M059J (cell line): ENCODE measurements at regions not wholly inside any gene's neighbourhood (a gene's known extent, or its start where the extent isn't known, plus 50 kb on each side); places are given as distances from the start of the nearest gene placed in this dataset.
"Not testable (repeated sequence)": the region's sequence is repeated elsewhere in the genome, so short reads cannot be mapped to it uniquely, and the experiment has no call there.

ENCODE experiments used
- DNase-seq: peaks from one replicate; pipeline ENCODE4 v3.0.0-alpha.2; 2012; ENCODE audit warnings: low read depth

DNA sequence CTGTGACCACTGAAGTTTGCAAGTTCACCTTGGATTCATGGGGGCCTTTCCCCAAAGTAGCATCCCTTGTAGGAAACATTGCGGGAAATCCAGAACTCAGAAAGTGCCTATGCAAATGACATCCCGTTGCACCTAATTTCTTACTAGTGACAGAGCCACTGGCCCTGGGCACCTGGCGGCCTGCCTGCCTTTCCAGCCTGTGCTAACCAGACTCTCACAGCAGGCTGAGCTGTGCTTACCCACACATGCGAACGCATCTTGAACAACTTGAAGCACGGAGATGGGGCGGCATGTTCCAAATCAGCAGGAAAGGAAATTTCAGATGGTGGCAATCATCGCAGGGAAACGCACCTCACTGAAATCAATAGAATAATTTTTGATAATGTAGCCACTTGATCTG is 405.8 kb downstream of the TMEM182 start:
- DNase-seq, result no peak

DNA sequence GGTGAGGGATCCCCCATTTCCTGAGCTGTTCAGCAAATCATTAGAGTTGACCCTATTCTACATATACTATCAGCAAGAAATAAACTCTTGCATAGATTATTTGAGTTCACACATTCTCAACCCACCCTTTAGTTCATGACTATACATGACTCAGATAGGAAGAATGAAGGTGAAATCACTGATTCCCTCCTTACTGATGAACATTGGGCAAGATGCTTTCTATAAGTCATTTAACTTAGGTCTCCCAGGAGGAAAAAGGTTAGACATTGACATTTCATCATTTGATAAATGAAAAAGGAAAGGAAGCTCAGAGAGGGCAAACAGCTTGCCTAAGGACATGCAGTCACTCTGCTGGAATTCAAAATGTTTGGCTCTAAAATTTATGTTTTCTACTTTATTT is 408.0 kb downstream of the TMEM182 start:
- DNase-seq, result no peak

GRCh38 chr2:103172821-103173220 is 411.0 kb downstream of the TMEM182 start:
- DNase-seq, result no peak

DNA sequence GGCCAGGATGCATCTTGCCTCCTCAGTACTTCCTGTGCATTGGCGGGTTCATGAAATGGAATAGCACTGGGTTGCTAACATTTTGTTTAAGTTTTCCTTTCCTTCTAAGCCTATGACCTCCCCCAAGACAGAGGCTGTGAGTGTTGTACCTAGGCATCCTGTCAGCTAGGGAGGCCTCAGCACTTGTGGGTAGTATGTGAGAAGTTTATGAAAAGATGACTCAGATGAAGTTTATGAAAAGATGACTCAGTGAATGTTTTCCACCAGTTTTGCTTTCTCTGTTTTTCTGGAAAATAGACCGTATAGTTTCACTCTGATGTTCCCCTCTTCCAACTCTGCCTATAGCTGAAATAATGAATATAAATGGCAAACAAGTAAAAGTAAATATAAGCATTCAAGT is 412.9 kb downstream of the TMEM182 start:
- DNase-seq, result peak; percentile 24

GRCh38 chr2:103176294-103176915 is 414.6 kb downstream of the TMEM182 start:
- no peak for DNase-seq

DNA sequence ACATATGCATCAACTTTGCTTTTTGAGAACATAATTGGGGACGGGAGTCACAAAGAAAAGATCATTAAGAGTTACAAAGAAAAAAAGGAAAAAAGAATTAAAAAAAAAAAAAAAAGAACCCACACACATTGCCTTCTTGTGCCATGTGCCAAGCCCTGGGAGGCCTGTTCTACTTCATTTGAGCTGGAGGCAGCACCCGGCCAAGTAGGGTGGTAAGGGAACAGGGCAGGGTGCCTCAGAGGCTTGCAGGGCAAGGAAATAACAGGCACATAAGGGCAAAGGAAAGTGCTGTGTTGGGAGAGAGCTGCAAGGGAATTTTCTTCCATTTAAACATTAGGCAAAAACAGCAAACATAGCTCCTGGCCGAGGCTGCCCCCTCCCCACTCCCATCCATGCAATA is 418.0 kb downstream of the TMEM182 start:
- DNase-seq, result no peak

- no peak for DNase-seq
Observed at GRCh38 chr2:103183061-103183460, 421.2 kb downstream of the TMEM182 start.

DNA sequence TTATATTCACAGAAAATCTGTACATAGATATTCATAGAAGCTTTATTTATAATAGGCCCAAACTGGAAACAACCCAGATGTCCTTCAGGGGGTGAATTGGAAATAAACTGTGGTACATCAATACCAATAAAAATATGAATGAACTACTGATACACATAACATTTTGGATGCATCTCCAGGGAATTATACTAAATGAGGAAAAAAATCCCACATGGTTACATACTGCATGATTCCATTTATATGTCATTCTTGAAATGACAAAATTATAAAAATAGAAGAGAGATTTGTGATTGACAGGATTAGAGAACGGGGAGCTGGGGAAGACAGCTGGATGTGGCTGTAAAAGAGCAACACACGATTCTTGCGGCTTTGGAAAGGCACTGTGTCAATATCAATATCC is 435.0 kb downstream of the TMEM182 start:
- DNase-seq, result no peak

DNA sequence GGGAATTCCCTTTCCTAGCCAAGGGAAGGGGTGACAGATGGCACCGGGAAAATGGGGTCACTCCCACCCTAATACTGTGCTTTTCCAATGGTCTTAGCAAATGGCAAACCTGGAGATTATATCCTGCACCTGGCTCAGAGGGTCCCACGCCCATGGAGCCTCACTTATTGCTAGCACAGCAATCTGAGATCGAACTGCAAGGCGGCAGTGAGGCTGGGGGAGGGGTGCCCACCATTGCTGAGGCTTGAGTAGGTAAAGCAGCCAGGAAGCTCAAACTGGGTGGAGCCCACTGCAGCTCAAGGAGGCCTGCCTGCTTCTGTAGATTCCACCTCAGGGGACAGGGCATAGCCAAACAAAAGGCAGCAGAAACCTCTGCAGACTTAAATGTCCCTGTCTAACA is 438.9 kb downstream of the TMEM182 start:
- not testable (repeated sequence) for DNase-seq

DNA sequence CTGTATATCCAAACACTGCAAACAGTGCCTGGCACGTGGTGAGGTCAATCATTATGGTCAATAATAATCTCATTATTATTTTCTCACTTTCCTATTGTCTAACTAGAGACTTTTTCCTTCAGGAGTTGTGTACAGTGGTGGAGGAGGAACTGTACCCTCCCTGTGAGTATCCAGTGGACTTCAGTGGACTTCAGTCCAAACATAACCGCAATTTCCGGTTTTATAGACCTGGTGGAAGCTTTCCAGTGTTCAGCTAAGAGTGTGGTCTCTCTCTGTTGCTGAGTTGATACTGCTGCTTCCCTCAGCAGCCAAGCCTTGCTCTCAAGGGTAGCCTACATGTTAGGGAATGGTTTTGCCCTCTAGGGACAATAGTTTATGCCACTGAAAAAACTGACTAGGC is 447.1 kb downstream of the TMEM182 start:
- peak; percentile 1 for DNase-seq

- no peak for DNase-seq
Observed at GRCh38 chr2:103213028-103213542, 451.3 kb downstream of the TMEM182 start.

DNA sequence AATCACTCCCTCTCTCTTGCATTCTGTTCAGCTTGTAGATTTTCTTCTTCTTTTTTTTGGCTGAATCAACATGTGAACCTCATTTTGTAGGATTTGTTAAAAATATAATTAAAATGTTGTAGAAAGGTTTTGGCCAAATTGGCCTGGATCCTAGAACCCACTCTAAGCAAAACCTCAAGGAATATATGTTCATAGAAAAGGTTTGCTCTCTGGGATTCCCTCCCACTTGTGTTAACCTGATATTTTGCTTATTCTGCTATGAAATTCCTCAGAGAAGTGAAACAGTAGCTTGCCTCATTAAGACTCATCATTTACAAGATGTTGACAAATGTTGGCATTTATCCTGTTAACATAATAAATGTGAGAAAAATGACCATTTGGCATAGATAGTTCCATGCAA is 456.7 kb downstream of the TMEM182 start:
- DNase-seq, result no peak

- no peak for DNase-seq
Observed at GRCh38 chr2:103219398-103219797, 457.6 kb downstream of the TMEM182 start.

DNA sequence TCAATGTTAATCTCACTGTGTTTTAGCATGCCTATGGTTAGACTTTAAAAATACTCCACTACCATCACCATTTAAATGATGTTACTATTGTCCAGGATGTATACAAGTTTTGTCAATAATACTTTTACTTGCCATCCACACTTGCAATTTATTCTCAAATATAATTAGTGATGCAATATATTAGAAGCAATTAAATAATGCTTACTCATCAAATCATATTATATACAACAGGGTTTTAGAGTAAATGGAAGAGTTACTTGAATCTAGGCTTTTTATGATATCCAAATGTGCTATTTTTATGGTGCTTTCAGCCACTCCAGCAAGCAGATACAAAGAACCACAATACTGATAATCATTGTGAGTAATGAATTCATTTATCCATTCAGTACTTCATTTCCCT is 461.1 kb downstream of the TMEM182 start:
- DNase-seq, result no peak

- no peak for DNase-seq
Observed at GRCh38 chr2:103230796-103231195, 469.0 kb downstream of the TMEM182 start.

GRCh38 chr2:103232865-103233264 is 471.0 kb downstream of the TMEM182 start:
- DNase-seq, result no peak

DNA sequence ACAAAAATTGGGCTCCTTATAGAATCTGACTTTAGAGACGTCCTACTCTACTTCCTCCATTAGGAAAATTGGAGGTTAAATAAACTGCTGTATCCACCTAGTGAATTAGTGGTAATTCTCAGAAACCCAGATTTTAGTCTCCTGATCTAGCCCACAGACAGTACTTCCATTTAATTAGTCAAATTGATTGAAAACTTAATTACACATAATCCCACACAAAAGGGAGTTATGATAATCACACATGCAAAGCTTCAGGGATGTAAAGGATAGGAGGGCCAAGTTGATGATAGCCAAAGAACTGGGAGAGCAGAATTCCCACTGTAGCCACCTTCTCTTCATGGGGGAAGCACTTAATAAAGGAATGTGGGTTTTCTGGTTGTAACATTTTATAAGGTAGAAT is 471.9 kb downstream of the TMEM182 start:
- DNase-seq, result no peak

GRCh38 chr2:103235283-103235682 is 473.5 kb downstream of the TMEM182 start:
- DNase-seq, result no peak

DNA sequence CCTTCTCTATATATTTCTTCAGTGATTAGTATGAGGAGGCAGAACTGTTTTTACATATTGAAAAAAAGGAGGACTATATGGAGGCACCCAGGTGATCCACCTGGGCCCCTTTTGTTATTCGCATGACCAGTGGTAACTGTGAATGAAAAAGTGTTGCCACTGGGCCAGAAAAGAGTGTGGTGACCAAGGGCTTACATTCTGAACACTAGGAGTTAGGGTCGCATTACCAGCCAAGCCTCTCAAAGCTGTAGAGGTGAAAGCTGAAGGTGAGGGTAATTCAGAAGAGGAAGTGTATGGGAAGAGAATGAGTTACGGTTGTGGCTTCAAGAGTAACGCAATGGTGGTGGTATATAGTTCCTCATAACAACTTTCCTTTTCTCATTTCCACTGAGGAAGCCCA is 487.6 kb downstream of the TMEM182 start:
- DNase-seq, result no peak

DNA sequence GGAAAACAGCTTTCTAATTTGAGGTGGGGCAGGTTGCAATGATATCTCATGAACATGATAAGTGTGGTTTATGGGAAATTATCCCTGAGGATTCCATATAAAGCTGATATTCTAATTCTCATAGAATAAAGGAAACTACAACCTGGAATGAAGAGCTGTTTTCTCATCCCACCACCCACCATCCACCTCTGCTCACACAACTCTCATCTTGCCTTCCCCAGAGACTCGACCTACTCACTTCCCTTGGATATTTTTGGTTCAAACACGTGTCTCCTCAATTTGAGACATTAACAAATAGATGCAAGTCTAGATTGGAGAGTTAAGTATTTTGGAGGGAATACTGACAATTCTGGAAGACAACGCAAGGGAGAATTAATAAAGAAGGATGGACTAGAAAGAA is 490.9 kb downstream of the TMEM182 start:
- DNase-seq, result no peak

DNA sequence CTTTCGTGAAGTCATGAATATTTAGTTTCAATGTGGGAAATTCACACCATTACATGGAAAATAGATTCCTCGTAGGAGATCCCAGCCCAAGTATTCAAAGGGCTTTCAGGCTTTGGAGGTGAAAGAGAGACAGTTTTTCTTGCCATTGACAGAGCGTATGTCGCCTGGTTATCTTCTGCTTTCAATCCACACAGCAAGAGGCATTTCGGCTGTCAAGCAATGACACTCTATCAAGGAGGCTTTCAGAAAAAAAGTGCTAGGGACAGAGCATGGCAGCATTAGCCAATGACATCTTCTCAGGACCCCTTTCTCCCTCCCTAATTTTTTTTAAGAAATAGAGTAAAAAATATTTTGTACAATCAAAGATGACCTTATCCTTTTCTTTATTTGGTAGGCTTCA is 492.8 kb downstream of the TMEM182 start:
- no peak for DNase-seq

DNA sequence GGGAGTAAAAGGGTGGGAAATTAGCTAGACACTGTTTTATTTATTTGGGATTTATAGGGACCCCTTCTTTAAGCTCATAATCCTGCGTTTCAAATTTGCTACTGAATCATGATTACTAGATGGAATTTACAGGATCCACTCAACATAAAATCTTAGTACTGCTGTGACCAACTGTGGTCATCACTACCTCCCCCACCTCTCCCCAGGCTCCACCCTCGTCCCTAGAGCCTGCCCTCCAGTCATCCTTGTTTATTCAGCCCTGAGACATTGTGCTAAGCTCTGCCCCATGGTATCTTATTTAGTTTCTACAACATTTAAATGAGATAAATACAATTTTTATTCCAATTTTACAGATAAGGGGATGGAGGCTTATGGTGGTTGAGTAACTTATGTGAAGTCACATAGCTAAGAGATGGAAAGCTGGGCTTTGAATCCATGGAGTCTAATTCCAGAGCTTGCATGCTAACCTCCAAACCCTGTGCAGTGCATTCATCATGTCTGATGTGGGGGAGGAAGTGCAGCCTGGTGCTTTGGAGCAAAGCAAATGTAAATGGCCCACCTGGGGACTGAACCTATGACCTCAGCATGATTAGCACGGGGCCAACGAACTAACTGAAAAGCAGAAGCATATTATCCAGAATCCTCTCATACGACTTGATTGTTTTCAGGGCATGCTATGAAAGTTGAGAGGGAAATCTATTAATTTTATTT is 502.4 kb downstream of the TMEM182 start:
- DNase-seq, result no peak

- no peak for DNase-seq
Observed at GRCh38 chr2:103265521-103265920, 503.7 kb downstream of the TMEM182 start.
